Tibial nerve (tissue), 4 donors: ENCODE measurements at regions not wholly inside any gene's neighbourhood (a gene's known extent, or its start where the extent isn't known, plus 50 kb on each side); places are given as distances from the start of the nearest gene placed in this dataset.

Source experiments
- DNase-seq, 2 donors: peaks; one replicate each; pipeline ENCODE4 v3.0.0-alpha.2; 2019; ENCODE audit warnings: low spot score in 2 of 2
- H3K27ac ChIP-seq, 4 donors: fragments of 200-600 bp; sonication (generic) in 3 of 4; one replicate each; pipeline ENCODE4 v1.5.1; 2017 to 2019; ENCODE audit warnings: mild to moderate bottlenecking in 1 of 4
- H3K27me3 ChIP-seq, 2 donors: fragments of 200-600 bp; sonication (generic) in 1 of 2; one replicate each; pipeline versions ENCODE4 v1.5.1 to v1.6.0; 2017 to 2019
- H3K36me3 ChIP-seq, 3 donors: fragments of 200-600 bp; sonication (generic); one replicate each; pipeline ENCODE4 v1.5.1; 2018 to 2019
- H3K4me1 ChIP-seq, 4 donors: fragments of 200-600 bp; sonication (generic) in 3 of 4; one replicate each; pipeline ENCODE4 v1.5.1; 2017 to 2019
- H3K4me3 ChIP-seq, 4 donors: fragments of 200-600 bp; sonication (generic) in 3 of 4; one replicate each; pipeline ENCODE4 v1.5.1; 2017 to 2019; ENCODE audit warnings: mild to moderate bottlenecking in 1 of 4, moderate library complexity in 1 of 4
- H3K9me3 ChIP-seq, 4 donors: fragments of 200-600 bp; sonication (generic) in 3 of 4; one replicate each; pipeline ENCODE4 v1.5.1; 2017 to 2019
- EP300 ChIP-seq, 2 donors: sonication (generic); formaldehyde crosslinking; IDR thresholded peaks; one replicate each; pipeline ENCODE4 v1.6.1; 2017; ENCODE audit warnings: antibody characterized with exemption in 2 of 2, mild to moderate bottlenecking in 1 of 2
- POLR2A ChIP-seq, 2 donors: fragments of 450-650 bp; IDR thresholded peaks; one replicate each; pipeline ENCODE4 v1.6.1; 2017; ENCODE audit warnings: antibody characterized with exemption in 2 of 2, mild to moderate bottlenecking in 2 of 2, moderate library complexity in 2 of 2
- WGBS, 2 donors: methylation state at CpG; one replicate each; pipeline ENCODE4 v1.1.5; 2018; 5-methylcytosine and 5-hydroxymethylcytosine counted together
- TF ChIP-seq, protein P1 (sequence below), 5 experiments: fragments of 200-600 bp in 3 of 5; fragments of 450-650 bp in 2 of 5; sonication (generic) in 3 of 5; IDR thresholded peaks; one replicate each; pipeline ENCODE4 v1.5.1; 2016 to 2019; ENCODE audit warnings: antibody characterized with exemption in 5 of 5, mild to moderate bottlenecking in 3 of 5, moderate library complexity in 2 of 5

DNA sequence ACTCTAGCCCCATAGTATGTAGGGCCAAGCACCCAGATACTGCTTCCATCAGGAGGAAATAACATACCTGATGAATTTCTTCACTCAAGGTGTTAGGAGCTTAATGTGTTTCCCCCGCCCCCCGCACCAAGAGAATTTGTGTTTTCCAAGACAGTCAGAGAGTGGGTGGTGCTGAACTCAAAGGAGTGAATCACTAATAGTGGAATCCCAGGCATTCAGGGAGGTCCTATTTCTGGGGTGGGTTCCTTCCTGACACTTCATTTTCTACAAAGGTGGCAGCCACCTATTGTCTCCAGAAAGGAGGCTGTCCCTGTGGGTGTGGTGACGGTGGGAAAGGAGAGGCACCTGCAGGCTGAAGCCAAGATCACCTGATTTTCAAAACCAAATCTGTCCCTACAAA, 50.8 kb upstream of the ELF5 start:
- Histone ChIP-seq H3K36me3 (no peaks in the 10 kb centered on the region), H3K4me3 (no peak overlapping the region), H3K9me3 (no peaks in the 10 kb centered on the region), H3K27me3 (no peaks in the 10 kb centered on the region), H3K4me1 (peaks cover 0 to 7% (median 0%) of the 10 kb centered on the region in 4 donors), H3K27ac (no peak overlapping the region)
- no peak for DNase-seq
- 86 to 92% methylated on average over 3 of the region's 3 CpGs for WGBS, 2 donors
- TF ChIP-seq EP300 (IDR thresholded peaks at IDR 0.05) (no peak), POLR2A (IDR thresholded peaks at IDR 0.05) (no peak)
- TF ChIP-seq, protein P1, sequence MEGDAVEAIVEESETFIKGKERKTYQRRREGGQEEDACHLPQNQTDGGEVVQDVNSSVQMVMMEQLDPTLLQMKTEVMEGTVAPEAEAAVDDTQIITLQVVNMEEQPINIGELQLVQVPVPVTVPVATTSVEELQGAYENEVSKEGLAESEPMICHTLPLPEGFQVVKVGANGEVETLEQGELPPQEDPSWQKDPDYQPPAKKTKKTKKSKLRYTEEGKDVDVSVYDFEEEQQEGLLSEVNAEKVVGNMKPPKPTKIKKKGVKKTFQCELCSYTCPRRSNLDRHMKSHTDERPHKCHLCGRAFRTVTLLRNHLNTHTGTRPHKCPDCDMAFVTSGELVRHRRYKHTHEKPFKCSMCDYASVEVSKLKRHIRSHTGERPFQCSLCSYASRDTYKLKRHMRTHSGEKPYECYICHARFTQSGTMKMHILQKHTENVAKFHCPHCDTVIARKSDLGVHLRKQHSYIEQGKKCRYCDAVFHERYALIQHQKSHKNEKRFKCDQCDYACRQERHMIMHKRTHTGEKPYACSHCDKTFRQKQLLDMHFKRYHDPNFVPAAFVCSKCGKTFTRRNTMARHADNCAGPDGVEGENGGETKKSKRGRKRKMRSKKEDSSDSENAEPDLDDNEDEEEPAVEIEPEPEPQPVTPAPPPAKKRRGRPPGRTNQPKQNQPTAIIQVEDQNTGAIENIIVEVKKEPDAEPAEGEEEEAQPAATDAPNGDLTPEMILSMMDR (IDR thresholded peaks at IDR 0.05), result no peak

DNA sequence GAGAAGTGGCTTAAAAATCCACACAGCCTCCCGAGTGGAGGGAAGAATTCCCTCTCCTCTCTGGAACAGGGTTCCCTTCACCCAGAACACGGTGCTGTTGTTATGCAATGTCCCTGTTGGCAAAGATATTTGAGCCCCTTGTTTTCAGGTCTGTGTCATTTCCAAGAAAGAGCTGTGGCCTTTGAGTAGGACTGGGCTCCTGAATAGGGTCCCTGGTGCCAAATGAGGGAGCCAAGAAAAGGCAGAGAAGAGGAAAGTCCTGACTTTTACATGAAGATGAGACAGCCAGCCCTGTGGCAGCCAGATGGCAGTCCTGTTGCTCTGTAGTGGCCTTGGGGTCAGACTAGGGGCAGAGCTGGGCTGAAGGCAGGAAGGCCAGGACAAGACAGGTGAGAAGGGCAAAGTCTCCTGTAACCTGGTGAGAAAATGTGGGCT, 51.2 kb upstream of the ELF5 start:
- TF ChIP-seq POLR2A (IDR thresholded peaks at IDR 0.05) (no peak), EP300 (IDR thresholded peaks at IDR 0.05) (peak in 1 of 2 donors; percentile 41)
- no peak for DNase-seq
- Histone ChIP-seq H3K27me3 (no peaks in the 10 kb centered on the region), H3K4me1 (peaks cover 0 to 7% (median 0%) of the 10 kb centered on the region in 4 donors), H3K9me3 (no peaks in the 10 kb centered on the region), H3K4me3 (no peak overlapping the region), H3K27ac (no peak overlapping the region), H3K36me3 (no peaks in the 10 kb centered on the region)
- WGBS, 2 donors, result 12 to 23% methylated on average over 2 of the region's 2 CpGs

DNA sequence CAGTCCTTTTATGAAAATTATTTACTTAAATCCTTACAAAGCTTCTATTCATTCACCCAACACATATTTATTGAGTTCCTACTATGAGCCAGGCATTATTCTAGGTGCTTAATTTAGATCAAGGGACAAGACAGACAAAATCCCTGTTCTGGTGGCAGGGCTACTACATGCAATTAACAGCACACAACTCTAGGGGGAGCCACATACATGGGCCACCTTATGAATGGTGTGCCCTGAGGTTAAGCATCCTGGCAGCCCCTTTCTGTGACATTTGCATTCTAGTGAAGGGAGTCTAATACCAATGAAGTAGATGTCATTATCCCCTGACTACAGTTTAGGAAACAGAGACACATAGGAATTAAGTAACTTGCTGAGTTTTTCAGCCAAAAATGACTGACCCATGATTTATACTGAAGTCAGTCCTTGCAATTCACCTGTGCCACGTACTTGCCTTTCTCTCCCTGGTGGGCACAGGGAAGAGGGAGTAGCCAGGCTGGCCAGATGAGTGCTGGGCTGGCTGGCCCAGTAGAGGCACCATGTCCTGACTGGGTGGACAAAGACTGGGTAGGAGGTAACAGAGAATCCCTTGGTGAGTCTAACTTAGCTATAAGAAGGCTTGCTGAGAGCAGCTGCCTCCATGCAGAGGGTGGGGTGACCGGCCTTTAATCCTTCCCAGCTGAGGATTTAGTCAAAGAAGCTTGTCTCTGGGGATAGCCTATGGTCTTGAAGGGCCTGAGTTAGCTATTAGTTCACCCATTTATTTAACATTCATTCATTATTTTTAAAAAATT, 52.0 kb upstream of the ELF5 start:
- no peak overlapping the region for H3K27ac ChIP-seq
- H3K4me1 ChIP-seq, result peaks cover 0 to 7% (median 0%) of the 10 kb centered on the region in 4 donors
- no peaks in the 10 kb centered on the region for H3K9me3 ChIP-seq
- 79 to 88% methylated on average over 2 of the region's 2 CpGs for WGBS, 2 donors
- TF ChIP-seq POLR2A (IDR thresholded peaks at IDR 0.05) (no peak), EP300 (IDR thresholded peaks at IDR 0.05) (no peak)
- TF ChIP-seq, protein P1 (IDR thresholded peaks at IDR 0.05), result no peak
- no peak for DNase-seq
- no peaks in the 10 kb centered on the region for H3K27me3 ChIP-seq
- H3K4me3 ChIP-seq, result no peak overlapping the region
- H3K36me3 ChIP-seq, result no peaks in the 10 kb centered on the region

DNA sequence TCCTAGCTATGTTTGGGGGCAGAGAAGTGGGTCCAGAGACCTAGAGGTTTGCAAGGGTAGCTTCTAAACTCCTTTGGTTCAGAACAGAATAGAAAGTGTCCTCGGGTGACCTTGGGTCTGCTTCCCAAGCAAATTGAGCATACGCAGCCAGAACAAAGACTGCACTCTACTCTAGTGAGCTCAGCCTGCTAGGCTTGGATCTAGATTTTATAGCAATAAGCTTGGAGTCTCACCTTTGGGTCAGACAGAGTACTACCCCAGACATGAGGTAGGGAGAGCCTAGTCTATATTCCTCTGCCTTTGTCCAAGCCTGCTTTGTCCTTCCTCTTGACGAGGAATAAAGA, 52.6 kb upstream of the ELF5 start:
- Histone ChIP-seq H3K27me3 (no peaks in the 10 kb centered on the region), H3K9me3 (no peaks in the 10 kb centered on the region), H3K4me1 (peaks cover 0 to 7% (median 0%) of the 10 kb centered on the region in 4 donors), H3K27ac (no peak overlapping the region), H3K4me3 (no peak overlapping the region), H3K36me3 (no peaks in the 10 kb centered on the region)
- no peak for DNase-seq
- no peak for TF ChIP-seq POLR2A (IDR thresholded peaks at IDR 0.05)
- no peak for TF ChIP-seq EP300 (IDR thresholded peaks at IDR 0.05)
- TF ChIP-seq, protein P1 (IDR thresholded peaks at IDR 0.05), result no peak
- WGBS, 2 donors, result 62 to 70% methylated on average over 3 of the region's 3 CpGs

DNA sequence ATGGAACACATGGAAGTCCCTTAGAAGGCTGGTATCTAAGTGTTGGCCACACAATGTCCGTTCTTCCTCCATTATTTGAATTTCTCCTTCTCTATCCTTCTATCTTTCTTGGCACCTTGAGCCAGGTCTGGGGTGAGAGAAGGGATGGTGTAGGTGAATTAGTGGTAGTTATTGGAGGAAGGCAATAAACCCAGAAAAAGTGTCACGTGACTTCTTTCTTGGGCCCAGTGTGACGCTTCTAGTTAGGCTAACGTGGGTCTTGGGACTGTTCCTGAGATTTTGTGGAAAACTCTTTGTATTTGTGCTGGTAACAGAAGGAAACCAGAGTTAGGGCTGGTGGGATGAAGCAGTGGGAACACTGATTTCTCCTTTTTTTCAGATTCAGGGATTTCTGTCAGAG, 53.1 kb upstream of the ELF5 start:
- H3K4me1 ChIP-seq, result peaks cover 0 to 7% (median 0%) of the 10 kb centered on the region in 4 donors
- H3K9me3 ChIP-seq, result no peaks in the 10 kb centered on the region
- WGBS, 2 donors, result 91 to 96% methylated on average over 4 of the region's 4 CpGs
- H3K27me3 ChIP-seq, result no peaks in the 10 kb centered on the region
- no peak overlapping the region for H3K27ac ChIP-seq
- H3K36me3 ChIP-seq, result no peaks in the 10 kb centered on the region
- DNase-seq, result no peak
- TF ChIP-seq POLR2A (IDR thresholded peaks at IDR 0.05), result no peak
- TF ChIP-seq EP300 (IDR thresholded peaks at IDR 0.05), result no peak
- TF ChIP-seq, protein P1 (IDR thresholded peaks at IDR 0.05), result no peak
- no peak overlapping the region for H3K4me3 ChIP-seq
